ENCODE measurements at regions not wholly inside any gene's neighbourhood (a gene's known extent, or its start where the extent isn't known, plus 50 kb on each side); places are given as distances from the start of the nearest gene placed in this dataset.

DNA sequence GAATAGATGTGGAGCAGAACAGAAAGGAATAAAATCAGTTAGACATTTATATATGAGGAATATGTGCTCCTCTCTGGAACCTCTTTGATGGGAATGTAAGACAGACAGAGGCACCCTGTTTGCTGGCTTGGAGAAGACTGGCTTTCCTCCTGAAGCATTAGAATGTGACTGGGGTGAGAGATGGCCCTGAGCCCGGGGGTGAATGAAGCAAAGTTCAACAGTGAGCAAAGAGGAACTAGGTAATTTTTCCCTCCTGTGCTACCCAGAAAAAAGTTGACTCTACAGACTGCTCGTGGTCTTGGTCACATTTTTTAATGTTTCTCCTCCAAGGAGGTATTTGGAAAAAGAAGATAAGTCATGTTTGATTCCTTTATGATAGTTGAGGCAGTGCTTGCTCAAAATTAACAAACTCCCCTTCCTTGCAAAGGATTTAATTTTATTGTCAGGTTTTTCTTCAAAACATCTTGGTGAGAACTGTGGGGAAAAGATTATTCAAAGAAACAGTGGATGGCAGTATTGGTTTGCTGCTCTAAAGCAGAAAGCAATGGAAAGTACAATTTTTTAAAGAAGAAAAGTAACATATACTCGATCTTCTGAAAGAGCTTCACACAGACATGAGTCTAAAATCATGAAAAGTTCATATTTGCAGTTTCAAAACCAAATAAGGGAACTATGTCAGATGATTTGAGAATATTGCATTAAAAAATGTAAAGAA is 370.4 kb upstream of the CDIN1 start:
- 93 to 95% methylated on average over 3 of the region's 3 CpGs for WGBS, 2 experiments
- no peak overlapping the region for H3K4me3 ChIP-seq (ENCODE audit: insufficient read depth, low read depth, low read length)
- no peaks in the 10 kb centered on the region for H3K27me3 ChIP-seq (ENCODE audit: control insufficient read depth, insufficient read depth, low read length, poor library complexity, severe bottlenecking)
- no peaks in the 10 kb centered on the region for H3K9me3 ChIP-seq (ENCODE audit: control insufficient read depth, low read length)
- H3K27ac ChIP-seq (ENCODE audit: insufficient read depth, low read depth, low read length, poor library complexity, severe bottlenecking), result no peak overlapping the region
- no peaks in the 10 kb centered on the region for H3K4me1 ChIP-seq (ENCODE audit: control insufficient read depth, insufficient read depth, low read length)
- H3K36me3 ChIP-seq (ENCODE audit: control insufficient read depth, insufficient read depth, low read length), result no peaks in the 10 kb centered on the region

DNA sequence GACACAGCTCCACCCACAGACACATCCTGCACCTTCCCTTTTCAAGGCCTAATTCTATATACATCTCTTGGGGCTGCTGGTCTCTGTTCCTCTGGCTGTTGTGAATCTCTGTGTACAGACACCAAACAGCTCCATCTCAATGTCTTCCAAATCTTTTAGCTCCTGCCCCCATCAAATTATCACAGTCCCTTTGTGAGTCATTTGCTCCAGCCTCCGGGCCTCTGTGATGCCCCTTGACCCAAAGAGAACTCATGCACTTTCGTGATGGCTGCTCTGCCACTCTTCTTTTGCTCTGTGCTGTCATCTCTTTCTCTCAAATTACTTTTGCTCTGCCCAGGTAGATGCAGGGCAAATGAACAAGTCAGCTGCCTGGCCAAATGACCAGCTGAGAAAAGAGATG is 369.0 kb upstream of the CDIN1 start:
- Histone ChIP-seq H3K4me1 (ENCODE audit: control insufficient read depth, insufficient read depth, low read length) (no peaks in the 10 kb centered on the region), H3K36me3 (ENCODE audit: control insufficient read depth, insufficient read depth, low read length) (no peaks in the 10 kb centered on the region), H3K27ac (ENCODE audit: insufficient read depth, low read depth, low read length, poor library complexity, severe bottlenecking) (no peak overlapping the region), H3K4me3 (ENCODE audit: insufficient read depth, low read depth, low read length) (no peak overlapping the region), H3K9me3 (ENCODE audit: control insufficient read depth, low read length) (no peaks in the 10 kb centered on the region), H3K27me3 (ENCODE audit: control insufficient read depth, insufficient read depth, low read length, poor library complexity, severe bottlenecking) (no peaks in the 10 kb centered on the region)
- 85 to 90% methylated on average over 2 of the region's 2 CpGs for WGBS, 2 experiments

DNA sequence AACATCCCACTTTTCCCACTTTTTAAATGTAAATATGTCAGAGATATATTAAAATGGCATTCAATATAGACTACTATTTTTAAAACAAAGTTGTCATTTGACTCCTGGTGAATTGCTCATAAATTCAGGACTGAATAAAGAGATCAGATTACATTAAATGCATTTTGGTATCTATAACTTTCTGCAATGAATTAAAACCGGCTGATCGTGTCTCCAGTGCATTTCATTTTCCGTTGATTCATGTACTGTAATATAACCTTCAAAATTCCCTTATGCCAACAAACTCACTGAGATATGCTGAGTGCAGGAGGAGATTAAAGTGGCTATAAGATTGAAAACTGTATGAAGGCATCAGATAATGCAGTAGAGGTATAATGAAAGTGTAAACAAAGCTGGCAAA is 361.1 kb upstream of the CDIN1 start:
- Histone ChIP-seq H3K27ac (ENCODE audit: insufficient read depth, low read depth, low read length, poor library complexity, severe bottlenecking) (no peak overlapping the region), H3K9me3 (ENCODE audit: control insufficient read depth, low read length) (no peaks in the 10 kb centered on the region), H3K36me3 (ENCODE audit: control insufficient read depth, insufficient read depth, low read length) (peaks cover 5% of the 10 kb centered on the region), H3K4me3 (ENCODE audit: insufficient read depth, low read depth, low read length) (no peak overlapping the region), H3K4me1 (ENCODE audit: control insufficient read depth, insufficient read depth, low read length) (peaks cover 8% of the 10 kb centered on the region), H3K27me3 (ENCODE audit: control insufficient read depth, insufficient read depth, low read length, poor library complexity, severe bottlenecking) (no peaks in the 10 kb centered on the region)
- 89 to 100% methylated on average over 3 of the region's 3 CpGs for WGBS, 2 experiments

DNA sequence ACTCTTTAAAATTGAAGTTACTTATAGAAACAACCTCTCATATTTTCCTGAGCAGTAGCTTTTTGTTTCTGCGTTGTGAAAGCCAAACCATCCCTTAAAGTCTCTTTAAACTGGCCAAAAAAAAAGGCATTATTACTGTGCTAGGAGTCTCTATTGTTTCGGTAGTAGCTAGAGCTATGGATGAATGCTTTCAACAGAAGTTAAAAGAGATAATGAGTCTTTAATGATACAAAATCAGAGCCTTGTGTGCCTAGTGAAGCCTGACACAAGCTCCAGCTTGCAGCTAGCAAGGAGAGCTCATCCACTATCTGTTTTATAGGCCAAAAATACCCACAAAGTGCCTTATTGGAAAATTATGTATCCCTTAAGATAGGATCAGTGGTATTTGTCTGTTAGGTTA is 360.4 kb upstream of the CDIN1 start:
- no peak overlapping the region for H3K27ac ChIP-seq (ENCODE audit: insufficient read depth, low read depth, low read length, poor library complexity, severe bottlenecking)
- peaks cover 8% of the 10 kb centered on the region for H3K4me1 ChIP-seq (ENCODE audit: control insufficient read depth, insufficient read depth, low read length)
- WGBS, 2 experiments, result 83 to 90% methylated on average over 2 of the region's 2 CpGs
- H3K27me3 ChIP-seq (ENCODE audit: control insufficient read depth, insufficient read depth, low read length, poor library complexity, severe bottlenecking), result no peaks in the 10 kb centered on the region
- H3K9me3 ChIP-seq (ENCODE audit: control insufficient read depth, low read length), result no peaks in the 10 kb centered on the region
- peaks cover 5% of the 10 kb centered on the region for H3K36me3 ChIP-seq (ENCODE audit: control insufficient read depth, insufficient read depth, low read length)
- no peak overlapping the region for H3K4me3 ChIP-seq (ENCODE audit: insufficient read depth, low read depth, low read length)

DNA sequence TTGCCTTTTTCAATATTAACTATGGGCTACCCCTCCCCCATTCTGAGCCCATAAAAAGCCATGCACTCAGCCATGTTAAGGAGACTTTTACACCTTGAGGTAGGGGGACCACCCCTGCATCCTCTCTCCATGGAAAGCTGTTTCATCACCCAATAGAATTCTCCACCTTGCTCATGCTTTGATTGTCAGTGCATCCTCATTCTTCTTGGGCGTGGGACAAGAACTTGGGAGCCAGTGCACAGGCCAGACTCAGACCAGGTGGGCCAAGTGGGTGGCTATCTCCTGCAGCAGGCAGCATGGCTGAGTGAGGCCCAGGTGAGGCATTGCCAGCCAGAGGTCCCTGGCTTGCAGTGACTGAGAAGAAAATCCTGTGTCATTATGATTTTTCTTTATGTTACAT is 357.4 kb upstream of the CDIN1 start:
- Histone ChIP-seq H3K4me1 (ENCODE audit: control insufficient read depth, insufficient read depth, low read length) (peaks cover 8% of the 10 kb centered on the region), H3K9me3 (ENCODE audit: control insufficient read depth, low read length) (no peaks in the 10 kb centered on the region), H3K36me3 (ENCODE audit: control insufficient read depth, insufficient read depth, low read length) (peaks cover 5% of the 10 kb centered on the region), H3K27ac (ENCODE audit: insufficient read depth, low read depth, low read length, poor library complexity, severe bottlenecking) (no peak overlapping the region), H3K4me3 (ENCODE audit: insufficient read depth, low read depth, low read length) (no peak overlapping the region), H3K27me3 (ENCODE audit: control insufficient read depth, insufficient read depth, low read length, poor library complexity, severe bottlenecking) (no peaks in the 10 kb centered on the region)
- 89 to 96% methylated on average over 1 of the region's 1 CpG for WGBS, 2 experiments

DNA sequence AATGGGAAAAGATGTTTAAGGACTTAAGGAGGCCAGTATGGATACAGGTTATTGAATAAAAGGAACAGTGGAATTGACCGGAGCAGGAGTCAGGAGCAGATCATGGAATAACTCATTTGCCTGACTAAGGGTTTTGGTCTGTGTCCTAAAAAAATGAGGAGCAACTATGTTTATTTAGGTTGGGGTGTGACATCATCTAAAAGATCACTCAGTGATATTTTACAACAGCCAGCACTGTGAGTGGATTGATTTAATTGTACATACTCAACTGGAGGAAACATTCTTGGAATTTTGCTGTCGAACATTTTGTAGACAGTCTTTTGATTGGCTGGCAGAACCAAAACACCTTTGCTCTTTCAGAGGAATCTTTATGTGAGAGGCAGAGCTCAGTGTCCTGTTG is 348.6 kb upstream of the CDIN1 start:
- no peaks in the 10 kb centered on the region for H3K27me3 ChIP-seq (ENCODE audit: control insufficient read depth, insufficient read depth, low read length, poor library complexity, severe bottlenecking)
- 95 to 96% methylated on average over 2 of the region's 2 CpGs for WGBS, 2 experiments
- H3K9me3 ChIP-seq (ENCODE audit: control insufficient read depth, low read length), result no peaks in the 10 kb centered on the region
- no peak overlapping the region for H3K27ac ChIP-seq (ENCODE audit: insufficient read depth, low read depth, low read length, poor library complexity, severe bottlenecking)
- H3K4me3 ChIP-seq (ENCODE audit: insufficient read depth, low read depth, low read length), result no peak overlapping the region
- no peaks in the 10 kb centered on the region for H3K36me3 ChIP-seq (ENCODE audit: control insufficient read depth, insufficient read depth, low read length)
- no peaks in the 10 kb centered on the region for H3K4me1 ChIP-seq (ENCODE audit: control insufficient read depth, insufficient read depth, low read length)

DNA sequence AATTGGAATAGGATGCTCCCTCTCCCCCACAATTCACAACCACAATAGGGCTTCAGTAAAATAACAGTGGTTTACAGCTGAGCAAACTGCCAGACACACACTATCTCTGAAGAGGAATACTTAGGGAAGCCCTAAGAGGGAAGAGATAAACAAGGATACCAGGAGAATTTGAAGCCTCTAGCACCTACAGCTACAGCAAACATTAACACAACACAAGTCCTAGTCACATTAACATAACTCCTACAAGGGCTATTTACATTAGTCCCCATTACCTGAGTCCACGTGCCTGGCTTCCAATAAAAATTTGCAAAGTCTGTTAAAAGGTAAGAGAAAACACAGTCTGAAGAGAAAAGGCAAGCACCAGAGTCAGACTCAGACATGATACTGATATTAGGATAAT is 346.9 kb upstream of the CDIN1 start:
- no peaks in the 10 kb centered on the region for H3K27me3 ChIP-seq (ENCODE audit: control insufficient read depth, insufficient read depth, low read length, poor library complexity, severe bottlenecking)
- H3K4me3 ChIP-seq (ENCODE audit: insufficient read depth, low read depth, low read length), result no peak overlapping the region
- no peak overlapping the region for H3K27ac ChIP-seq (ENCODE audit: insufficient read depth, low read depth, low read length, poor library complexity, severe bottlenecking)
- no peaks in the 10 kb centered on the region for H3K4me1 ChIP-seq (ENCODE audit: control insufficient read depth, insufficient read depth, low read length)
- H3K9me3 ChIP-seq (ENCODE audit: control insufficient read depth, low read length), result no peaks in the 10 kb centered on the region
- 14 to 25% methylated on average over 1 of the region's 1 CpG for WGBS, 2 experiments
- H3K36me3 ChIP-seq (ENCODE audit: control insufficient read depth, insufficient read depth, low read length), result no peaks in the 10 kb centered on the region

DNA sequence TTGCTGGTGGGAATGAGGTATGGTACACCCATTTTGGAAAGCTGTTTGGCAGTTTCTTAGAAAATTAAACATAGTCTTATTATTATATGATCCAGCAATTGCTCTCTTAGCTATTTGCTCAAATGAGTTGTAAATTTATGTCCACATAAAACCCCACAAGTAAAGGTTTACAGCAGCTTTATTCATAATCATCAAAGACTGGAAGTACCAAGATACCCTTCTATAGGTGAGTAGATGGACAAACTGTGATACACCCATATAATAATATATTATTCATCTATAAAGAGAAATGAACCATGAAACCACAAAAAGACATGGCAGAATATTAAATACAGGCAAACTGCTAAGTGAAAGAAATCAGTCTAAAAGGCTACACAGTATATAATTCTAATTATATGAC is 344.7 kb upstream of the CDIN1 start:
- no peak overlapping the region for H3K27ac ChIP-seq (ENCODE audit: insufficient read depth, low read depth, low read length, poor library complexity, severe bottlenecking)
- no peaks in the 10 kb centered on the region for H3K4me1 ChIP-seq (ENCODE audit: control insufficient read depth, insufficient read depth, low read length)
- no peaks in the 10 kb centered on the region for H3K9me3 ChIP-seq (ENCODE audit: control insufficient read depth, low read length)
- H3K4me3 ChIP-seq (ENCODE audit: insufficient read depth, low read depth, low read length), result no peak overlapping the region
- H3K27me3 ChIP-seq (ENCODE audit: control insufficient read depth, insufficient read depth, low read length, poor library complexity, severe bottlenecking), result no peaks in the 10 kb centered on the region
- no peaks in the 10 kb centered on the region for H3K36me3 ChIP-seq (ENCODE audit: control insufficient read depth, insufficient read depth, low read length)

DNA sequence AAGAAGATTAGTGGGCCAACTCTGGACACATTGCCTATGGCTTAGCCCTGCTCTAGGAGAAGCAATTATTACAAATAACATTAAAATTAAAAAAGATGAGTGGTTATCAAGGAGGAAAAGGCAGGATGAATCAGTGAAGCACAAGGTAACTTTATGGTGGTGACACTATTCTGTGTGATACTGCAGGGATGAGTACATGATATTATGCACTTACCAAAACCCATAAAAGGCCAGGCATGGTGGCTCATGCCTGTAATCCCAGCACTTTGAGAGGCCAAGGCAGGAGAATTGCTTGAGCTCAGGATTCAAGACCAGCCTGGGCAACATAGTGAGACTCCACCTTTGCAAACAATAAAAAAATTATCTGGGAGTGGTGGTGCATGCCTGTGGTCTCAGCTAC is 344.3 kb upstream of the CDIN1 start:
- no peak overlapping the region for H3K27ac ChIP-seq (ENCODE audit: insufficient read depth, low read depth, low read length, poor library complexity, severe bottlenecking)
- no peaks in the 10 kb centered on the region for H3K9me3 ChIP-seq (ENCODE audit: control insufficient read depth, low read length)
- no peaks in the 10 kb centered on the region for H3K36me3 ChIP-seq (ENCODE audit: control insufficient read depth, insufficient read depth, low read length)
- H3K4me3 ChIP-seq (ENCODE audit: insufficient read depth, low read depth, low read length), result no peak overlapping the region
- H3K27me3 ChIP-seq (ENCODE audit: control insufficient read depth, insufficient read depth, low read length, poor library complexity, severe bottlenecking), result no peaks in the 10 kb centered on the region
- no peaks in the 10 kb centered on the region for H3K4me1 ChIP-seq (ENCODE audit: control insufficient read depth, insufficient read depth, low read length)

DNA sequence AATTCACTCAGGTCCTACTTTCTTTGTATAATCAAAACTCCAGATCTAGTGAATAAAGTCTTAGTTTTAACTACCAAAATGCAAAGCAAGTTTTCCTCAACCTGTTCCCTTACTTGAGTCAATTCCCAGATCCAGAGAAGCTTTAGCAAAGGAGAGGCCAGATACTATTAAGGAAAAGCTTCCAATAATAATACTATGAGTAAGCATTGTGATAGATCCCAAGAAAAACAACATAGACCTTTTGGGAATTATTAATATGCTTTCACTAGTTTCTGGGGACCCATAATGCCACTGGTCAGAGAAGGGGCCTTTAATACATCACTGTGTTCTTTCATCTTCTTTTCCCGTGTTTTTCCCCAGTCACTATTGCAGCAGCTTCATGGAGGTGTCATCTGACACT is 339.9 kb upstream of the CDIN1 start:
- no peaks in the 10 kb centered on the region for H3K4me1 ChIP-seq (ENCODE audit: control insufficient read depth, insufficient read depth, low read length)
- no peaks in the 10 kb centered on the region for H3K9me3 ChIP-seq (ENCODE audit: control insufficient read depth, low read length)
- WGBS, 2 experiments, result 90 to 96% methylated on average over 1 of the region's 1 CpG

DNA sequence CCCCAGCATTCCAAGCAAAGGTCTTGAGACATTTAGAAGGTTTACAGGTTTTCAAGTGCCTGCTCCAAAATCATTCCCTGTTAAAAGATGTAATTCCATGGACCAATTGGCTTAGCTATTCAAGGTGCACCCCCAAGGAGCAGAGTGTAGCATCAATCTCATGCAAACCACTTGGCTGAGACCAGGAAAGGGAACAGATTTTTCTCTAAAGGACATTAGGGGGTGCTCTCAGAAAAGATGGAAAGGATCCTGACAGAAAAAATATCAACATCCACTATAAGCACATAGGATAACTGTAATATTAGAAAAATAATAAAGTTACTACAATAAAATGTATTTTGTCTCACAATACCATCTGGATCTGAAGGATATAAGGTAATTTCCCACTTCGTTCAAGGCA is 328.0 kb upstream of the CDIN1 start:
- Histone ChIP-seq H3K27ac (ENCODE audit: insufficient read depth, low read depth, low read length, poor library complexity, severe bottlenecking) (no peak overlapping the region), H3K9me3 (ENCODE audit: control insufficient read depth, low read length) (no peaks in the 10 kb centered on the region), H3K4me1 (ENCODE audit: control insufficient read depth, insufficient read depth, low read length) (peaks cover 6% of the 10 kb centered on the region), H3K27me3 (ENCODE audit: control insufficient read depth, insufficient read depth, low read length, poor library complexity, severe bottlenecking) (no peaks in the 10 kb centered on the region), H3K4me3 (ENCODE audit: insufficient read depth, low read depth, low read length) (no peak overlapping the region), H3K36me3 (ENCODE audit: control insufficient read depth, insufficient read depth, low read length) (no peaks in the 10 kb centered on the region)
- 89 to 100% methylated on average over 1 of the region's 1 CpG for WGBS, 2 experiments

More for the DNA sequence above, 339.9 kb upstream of the CDIN1 start:
- H3K36me3 ChIP-seq (ENCODE audit: control insufficient read depth, insufficient read depth, low read length), result no peaks in the 10 kb centered on the region
- no peak overlapping the region for H3K27ac ChIP-seq (ENCODE audit: insufficient read depth, low read depth, low read length, poor library complexity, severe bottlenecking)
- H3K4me3 ChIP-seq (ENCODE audit: insufficient read depth, low read depth, low read length), result no peak overlapping the region
- H3K27me3 ChIP-seq (ENCODE audit: control insufficient read depth, insufficient read depth, low read length, poor library complexity, severe bottlenecking), result no peaks in the 10 kb centered on the region
